Esophagus muscularis mucosa (tissue), 4 donors: ENCODE measurements at regions not wholly inside any gene's neighbourhood (a gene's known extent, or its start where the extent isn't known, plus 50 kb on each side); places are given as distances from the start of the nearest gene placed in this dataset.

ENCODE experiments used
- CTCF ChIP-seq, 3 experiments: fragments of 200-600 bp in 2 of 3; fragments of 450-650 bp in 1 of 3; sonication (generic) in 2 of 3; IDR thresholded peaks; one replicate each; pipeline ENCODE4 v1.5.1; 2017 to 2019; ENCODE audit warnings: antibody characterized with exemption in 3 of 3, mild to moderate bottlenecking in 2 of 3, moderate library complexity in 1 of 3
- EP300 ChIP-seq: sonication (generic); formaldehyde crosslinking; IDR thresholded peaks from one replicate; pipeline ENCODE4 v1.6.1; 2017; ENCODE audit warnings: antibody characterized with exemption
- POLR2AphosphoS5 ChIP-seq, 2 donors: sonication (generic); formaldehyde crosslinking; IDR thresholded peaks; one replicate each; pipeline ENCODE4 v1.6.1; 2017; ENCODE audit warnings: antibody characterized with exemption in 2 of 2

DNA sequence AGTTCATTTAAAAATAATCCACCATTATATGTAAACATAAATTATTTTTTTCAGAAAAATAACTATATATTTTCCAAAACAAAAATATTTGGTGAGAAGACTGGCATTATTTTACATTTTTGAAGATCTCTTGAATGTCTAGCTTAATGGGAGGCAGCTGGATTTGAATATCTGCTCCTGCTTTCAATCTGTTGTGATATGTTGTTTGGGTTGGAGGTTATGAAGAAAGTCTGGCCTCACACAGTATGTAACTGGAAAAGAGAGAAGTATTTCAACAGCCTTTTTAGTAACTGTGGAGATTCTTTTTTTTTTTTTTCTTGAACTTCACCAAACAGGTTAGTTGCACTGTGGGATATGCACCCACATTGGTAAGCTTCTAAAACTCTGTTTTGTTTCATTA is 84.7 kb upstream of the SLIT3 start:
- TF ChIP-seq CTCF (IDR thresholded peaks at IDR 0.05): no peak
- no peak for TF ChIP-seq POLR2AphosphoS5 (IDR thresholded peaks at IDR 0.05)
- TF ChIP-seq EP300: no peak
